Prostate gland (tissue), 2 donors: ENCODE measurements at regions not wholly inside any gene's neighbourhood (a gene's known extent, or its start where the extent isn't known, plus 50 kb on each side); places are given as distances from the start of the nearest gene placed in this dataset.

Experiments used
- POLR2A ChIP-seq: fragments of 450-650 bp; IDR thresholded peaks from one replicate; pipeline ENCODE4 v1.6.1; 2016; ENCODE audit warnings: antibody characterized with exemption, mild to moderate bottlenecking
- POLR2AphosphoS5 ChIP-seq: sonication (generic); formaldehyde crosslinking; IDR thresholded peaks from one replicate; pipeline ENCODE4 v1.6.1; 2017; ENCODE audit warnings: antibody characterized with exemption
- TF ChIP-seq, protein P1 (sequence below), 4 experiments: fragments of 200-600 bp in 2 of 4; fragments of 450-650 bp in 2 of 4; sonication (generic) in 2 of 4; IDR thresholded peaks; 1 replicate in 3 of 4; 2 replicates in 1 of 4; pipeline ENCODE4 v1.5.1; 2016 to 2019; ENCODE audit warnings: antibody characterized with exemption in 4 of 4, mild to moderate bottlenecking in 2 of 4, moderate library complexity in 2 of 4

DNA sequence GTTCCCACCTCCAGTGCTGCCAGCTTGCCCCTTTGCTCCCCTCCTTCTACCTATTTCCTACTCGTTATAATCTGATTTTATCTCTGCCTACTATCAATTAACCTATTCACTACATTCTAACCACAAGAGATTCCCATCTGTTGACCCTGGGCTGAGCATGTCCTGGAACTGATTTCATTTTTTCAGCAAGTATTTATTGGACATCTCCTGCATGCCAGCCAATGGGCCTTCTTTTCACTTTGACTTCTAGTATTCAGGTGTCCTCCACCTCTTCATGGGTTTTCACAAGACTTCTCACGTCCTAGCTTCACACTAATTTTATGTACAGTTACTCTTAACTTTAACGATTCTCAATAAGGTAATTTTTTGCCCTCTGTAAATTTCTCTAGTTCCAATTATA is 282.7 kb upstream of the KLHL1 start:
- TF ChIP-seq POLR2A (no peak), POLR2AphosphoS5 (no peak)
- TF ChIP-seq, protein P1, sequence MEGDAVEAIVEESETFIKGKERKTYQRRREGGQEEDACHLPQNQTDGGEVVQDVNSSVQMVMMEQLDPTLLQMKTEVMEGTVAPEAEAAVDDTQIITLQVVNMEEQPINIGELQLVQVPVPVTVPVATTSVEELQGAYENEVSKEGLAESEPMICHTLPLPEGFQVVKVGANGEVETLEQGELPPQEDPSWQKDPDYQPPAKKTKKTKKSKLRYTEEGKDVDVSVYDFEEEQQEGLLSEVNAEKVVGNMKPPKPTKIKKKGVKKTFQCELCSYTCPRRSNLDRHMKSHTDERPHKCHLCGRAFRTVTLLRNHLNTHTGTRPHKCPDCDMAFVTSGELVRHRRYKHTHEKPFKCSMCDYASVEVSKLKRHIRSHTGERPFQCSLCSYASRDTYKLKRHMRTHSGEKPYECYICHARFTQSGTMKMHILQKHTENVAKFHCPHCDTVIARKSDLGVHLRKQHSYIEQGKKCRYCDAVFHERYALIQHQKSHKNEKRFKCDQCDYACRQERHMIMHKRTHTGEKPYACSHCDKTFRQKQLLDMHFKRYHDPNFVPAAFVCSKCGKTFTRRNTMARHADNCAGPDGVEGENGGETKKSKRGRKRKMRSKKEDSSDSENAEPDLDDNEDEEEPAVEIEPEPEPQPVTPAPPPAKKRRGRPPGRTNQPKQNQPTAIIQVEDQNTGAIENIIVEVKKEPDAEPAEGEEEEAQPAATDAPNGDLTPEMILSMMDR (IDR thresholded peaks at IDR 0.05) = no peak
